ENCODE measurements at regions not wholly inside any gene's neighbourhood (a gene's known extent, or its start where the extent isn't known, plus 50 kb on each side); places are given as distances from the start of the nearest gene placed in this dataset.
"Not testable (repeated sequence)": the region's sequence is repeated elsewhere in the genome, so short reads cannot be mapped to it uniquely, and the experiment has no call there.

DNA sequence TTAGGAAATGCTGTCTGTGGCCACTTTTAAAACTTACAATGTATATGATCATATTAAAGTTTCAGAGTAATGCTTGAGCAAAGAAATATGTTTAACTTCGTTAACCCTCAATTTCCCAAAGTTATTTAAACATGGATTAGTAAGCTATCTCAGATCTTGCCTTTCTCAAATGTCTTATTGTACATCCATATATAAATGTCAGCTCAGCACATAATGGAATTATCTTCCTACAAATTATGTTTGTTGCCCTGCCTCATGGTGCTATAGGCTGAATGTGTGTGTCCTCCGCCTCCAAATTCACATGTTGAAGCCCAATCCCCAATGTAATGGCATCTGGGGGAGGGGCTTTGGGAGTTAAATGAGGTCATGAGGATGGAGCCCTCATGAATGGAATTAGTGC lies 200.3 kb downstream of the MINAR1 start:
- H3K36me3 ChIP-seq (ENCODE audit: control insufficient read depth, insufficient read depth, low read length) = no peaks in the 10 kb centered on the region
- WGBS, 2 experiments (ENCODE audit: insufficient coverage in 2 of 2) = 100% methylated on average over 1 of the region's 2 CpGs

DNA sequence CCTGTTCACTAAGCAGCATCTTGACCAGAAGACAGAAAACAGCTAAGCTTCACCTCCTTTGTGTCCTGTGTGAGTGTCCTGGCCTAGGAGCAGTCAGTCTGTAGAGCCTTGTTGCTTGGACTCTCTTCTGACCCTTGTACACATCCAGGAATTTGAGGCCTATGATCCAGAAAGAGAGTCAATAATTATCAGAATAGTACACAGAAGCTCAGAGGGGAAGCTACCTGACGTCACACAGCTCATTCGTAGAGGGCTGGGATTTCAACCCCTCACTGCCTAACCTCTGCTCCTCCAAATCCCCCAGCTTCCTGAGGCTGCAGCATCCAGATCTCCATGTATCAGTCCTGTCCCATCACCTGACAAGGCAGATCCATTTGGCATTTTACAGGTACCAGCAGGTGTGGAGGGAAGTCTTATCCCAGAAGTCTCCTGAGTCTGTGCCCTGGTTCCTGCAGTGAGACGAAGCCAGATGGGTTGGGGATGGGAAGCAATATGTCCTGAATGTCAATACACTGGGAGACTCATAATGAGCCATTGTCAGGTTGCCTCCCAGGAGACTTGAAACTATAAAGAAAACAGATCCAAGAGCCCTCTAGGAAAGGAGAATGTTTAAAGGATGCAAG lies 203.1 kb downstream of the MINAR1 start:
- Histone ChIP-seq H3K4me3 (ENCODE audit: extremely low read depth, insufficient read depth, low read length, poor library complexity, severe bottlenecking) (no peak overlapping the region), H3K36me3 (ENCODE audit: control insufficient read depth, insufficient read depth, low read length) (no peaks in the 10 kb centered on the region), H3K27ac (ENCODE audit: low read depth, low read length, severe bottlenecking) (no peak overlapping the region), H3K9me3 (ENCODE audit: control insufficient read depth, low read length) (no peaks in the 10 kb centered on the region), H3K4me1 (ENCODE audit: control insufficient read depth, insufficient read depth, low read length, poor library complexity, severe bottlenecking) (peaks cover 16% of the 10 kb centered on the region)
- 40 to 57% methylated on average over 3 of the region's 3 CpGs for WGBS, 2 experiments (ENCODE audit: insufficient coverage in 2 of 2)

More for the DNA sequence above, 200.3 kb downstream of the MINAR1 start:
- Histone ChIP-seq H3K4me3 (ENCODE audit: extremely low read depth, insufficient read depth, low read length, poor library complexity, severe bottlenecking) (no peak overlapping the region), H3K4me1 (ENCODE audit: control insufficient read depth, insufficient read depth, low read length, poor library complexity, severe bottlenecking) (peaks cover 9% of the 10 kb centered on the region), H3K27ac (ENCODE audit: low read depth, low read length, severe bottlenecking) (no peak overlapping the region), H3K9me3 (ENCODE audit: control insufficient read depth, low read length) (no peaks in the 10 kb centered on the region)

DNA sequence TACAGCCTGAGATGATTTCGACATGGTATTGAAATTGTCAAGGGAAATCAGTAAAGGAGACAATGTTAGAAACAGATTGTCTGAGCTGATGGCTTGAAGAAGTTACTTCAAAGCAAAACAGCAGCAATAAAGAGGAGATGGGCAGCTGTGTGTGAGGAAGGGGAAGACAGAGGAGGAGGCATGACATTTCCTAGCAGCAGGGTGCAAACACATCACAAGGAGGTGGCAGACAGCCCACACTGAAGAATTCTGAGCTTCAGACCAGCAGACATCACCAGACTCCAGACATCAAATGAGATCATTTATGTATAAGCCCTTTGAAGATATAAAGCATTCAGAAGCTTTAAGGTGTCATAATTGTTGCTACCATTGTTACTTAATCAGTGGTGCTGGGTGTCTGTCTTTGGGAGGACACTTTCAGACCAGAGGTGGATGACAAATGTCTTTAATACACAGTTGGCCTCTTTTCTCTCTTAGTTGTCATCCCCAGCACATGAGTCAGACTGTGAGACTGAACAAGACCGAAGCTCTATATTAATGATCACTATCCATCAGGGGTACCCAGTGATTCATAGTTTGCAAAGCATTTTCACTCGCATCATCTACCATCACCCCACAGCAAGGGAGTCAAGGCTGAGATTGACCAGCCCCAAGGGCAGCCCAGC lies 203.9 kb downstream of the MINAR1 start:
- no peak overlapping the region for H3K27ac ChIP-seq (ENCODE audit: low read depth, low read length, severe bottlenecking)
- H3K4me1 ChIP-seq (ENCODE audit: control insufficient read depth, insufficient read depth, low read length, poor library complexity, severe bottlenecking) = peaks cover 16% of the 10 kb centered on the region
- H3K4me3 ChIP-seq (ENCODE audit: extremely low read depth, insufficient read depth, low read length, poor library complexity, severe bottlenecking) = no peak overlapping the region
- H3K36me3 ChIP-seq (ENCODE audit: control insufficient read depth, insufficient read depth, low read length) = no peaks in the 10 kb centered on the region
- H3K9me3 ChIP-seq (ENCODE audit: control insufficient read depth, low read length) = no peaks in the 10 kb centered on the region
- WGBS, 2 experiments (ENCODE audit: insufficient coverage in 2 of 2) = 64 to 70% methylated on average over 1 to 3 of the region's 3 CpGs

DNA sequence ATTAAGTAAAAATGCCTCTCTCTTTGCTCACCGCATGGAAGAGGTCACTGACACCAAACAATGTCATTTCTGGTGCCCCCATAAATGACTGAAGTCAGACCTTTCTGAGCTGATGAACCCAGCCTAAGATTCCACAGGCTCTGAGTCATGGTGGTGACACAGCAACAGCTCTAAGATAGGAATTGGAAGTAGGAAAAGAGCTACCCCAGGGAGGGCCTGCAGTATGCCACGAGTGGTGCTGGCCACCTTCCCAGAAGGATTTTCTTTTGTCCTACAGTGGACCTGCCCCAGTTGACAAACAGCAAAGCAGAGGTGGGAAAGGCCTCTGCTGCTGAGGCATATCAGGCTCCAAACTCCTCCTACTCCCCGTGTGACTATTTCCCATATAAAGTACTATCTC lies 208.1 kb downstream of the MINAR1 start:
- H3K36me3 ChIP-seq (ENCODE audit: control insufficient read depth, insufficient read depth, low read length) = no peaks in the 10 kb centered on the region
- peaks cover 21% of the 10 kb centered on the region for H3K4me1 ChIP-seq (ENCODE audit: control insufficient read depth, insufficient read depth, low read length, poor library complexity, severe bottlenecking)
- H3K4me3 ChIP-seq (ENCODE audit: extremely low read depth, insufficient read depth, low read length, poor library complexity, severe bottlenecking) = no peak overlapping the region
- no peaks in the 10 kb centered on the region for H3K9me3 ChIP-seq (ENCODE audit: control insufficient read depth, low read length)
- 46 to 50% methylated on average over 2 of the region's 3 CpGs for WGBS, 2 experiments (ENCODE audit: insufficient coverage in 2 of 2)
- H3K27ac ChIP-seq (ENCODE audit: low read depth, low read length, severe bottlenecking) = peak overlapping the region; percentile 41

DNA sequence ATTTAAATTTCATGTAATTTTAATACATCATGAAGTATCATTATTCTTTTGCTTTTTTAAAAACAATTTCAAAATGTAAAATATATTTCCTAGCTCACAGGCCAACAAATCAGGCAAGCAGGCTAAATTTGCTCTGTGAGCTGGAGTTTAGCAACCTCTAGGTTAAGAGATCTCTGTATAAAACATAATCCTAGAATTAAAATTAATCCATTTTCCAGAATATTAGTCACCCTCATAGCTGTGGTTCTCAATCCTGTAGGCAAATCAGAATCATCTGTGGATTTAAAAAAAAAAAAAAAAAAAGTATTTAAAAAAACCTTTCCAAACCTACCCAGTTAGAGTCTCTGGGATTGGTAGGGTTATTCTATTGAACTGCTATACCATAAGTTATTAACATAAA lies 209.7 kb downstream of the MINAR1 start:
- Histone ChIP-seq H3K9me3 (ENCODE audit: control insufficient read depth, low read length) (no peaks in the 10 kb centered on the region), H3K4me3 (ENCODE audit: extremely low read depth, insufficient read depth, low read length, poor library complexity, severe bottlenecking) (no peak overlapping the region), H3K4me1 (ENCODE audit: control insufficient read depth, insufficient read depth, low read length, poor library complexity, severe bottlenecking) (peaks cover 11% of the 10 kb centered on the region), H3K27ac (ENCODE audit: low read depth, low read length, severe bottlenecking) (no peak overlapping the region), H3K36me3 (ENCODE audit: control insufficient read depth, insufficient read depth, low read length) (no peaks in the 10 kb centered on the region)

DNA sequence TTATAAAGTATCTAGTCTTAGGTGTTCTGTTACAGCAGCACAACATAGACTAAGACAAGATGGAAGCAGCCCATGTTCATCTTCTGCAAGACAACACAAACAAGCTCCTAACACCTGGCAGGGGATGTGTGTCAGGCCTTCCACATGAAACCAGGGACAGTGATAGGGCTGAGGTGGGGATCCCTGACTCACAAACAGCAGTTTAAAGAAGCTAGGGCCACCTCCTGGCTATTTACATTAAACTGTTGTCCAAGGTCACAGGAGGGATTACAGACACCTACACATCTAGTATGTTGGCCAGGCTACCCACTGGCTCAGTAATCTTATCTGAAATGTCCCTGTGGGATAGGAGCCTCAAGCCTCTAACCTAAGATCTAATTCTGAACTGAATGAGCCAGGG lies 211.3 kb downstream of the MINAR1 start:
- H3K4me1 ChIP-seq (ENCODE audit: control insufficient read depth, insufficient read depth, low read length, poor library complexity, severe bottlenecking) = peaks cover 11% of the 10 kb centered on the region
- H3K27ac ChIP-seq (ENCODE audit: low read depth, low read length, severe bottlenecking) = no peak overlapping the region
- no peaks in the 10 kb centered on the region for H3K36me3 ChIP-seq (ENCODE audit: control insufficient read depth, insufficient read depth, low read length)
- no peak overlapping the region for H3K4me3 ChIP-seq (ENCODE audit: extremely low read depth, insufficient read depth, low read length, poor library complexity, severe bottlenecking)
- H3K9me3 ChIP-seq (ENCODE audit: control insufficient read depth, low read length) = no peaks in the 10 kb centered on the region

DNA sequence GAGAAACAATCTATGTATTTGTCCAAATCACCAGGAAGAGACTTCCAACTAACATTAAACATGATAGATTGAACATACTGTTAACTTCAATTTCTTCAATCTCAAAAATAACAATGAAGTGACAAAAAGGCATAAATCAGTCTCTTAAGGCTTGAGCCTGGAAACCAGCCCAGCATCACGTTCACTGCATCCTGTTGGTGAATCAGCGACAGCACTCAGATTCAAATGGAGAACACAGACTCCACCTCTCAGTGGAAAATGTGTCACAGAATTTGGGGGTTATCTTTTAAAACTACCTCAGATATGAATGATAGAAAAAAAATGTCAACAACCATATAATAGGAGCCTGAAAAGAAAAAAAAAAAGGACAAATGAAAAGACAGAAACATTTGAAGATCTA lies 212.0 kb downstream of the MINAR1 start:
- H3K27ac ChIP-seq (ENCODE audit: low read depth, low read length, severe bottlenecking) = no peak overlapping the region
- H3K9me3 ChIP-seq (ENCODE audit: control insufficient read depth, low read length) = no peaks in the 10 kb centered on the region
- H3K4me3 ChIP-seq (ENCODE audit: extremely low read depth, insufficient read depth, low read length, poor library complexity, severe bottlenecking) = no peak overlapping the region
- peaks cover 11% of the 10 kb centered on the region for H3K4me1 ChIP-seq (ENCODE audit: control insufficient read depth, insufficient read depth, low read length, poor library complexity, severe bottlenecking)
- H3K36me3 ChIP-seq (ENCODE audit: control insufficient read depth, insufficient read depth, low read length) = no peaks in the 10 kb centered on the region
- WGBS, 2 experiments (ENCODE audit: insufficient coverage in 2 of 2) = 57 to 67% methylated on average over 1 to 2 of the region's 2 CpGs

DNA sequence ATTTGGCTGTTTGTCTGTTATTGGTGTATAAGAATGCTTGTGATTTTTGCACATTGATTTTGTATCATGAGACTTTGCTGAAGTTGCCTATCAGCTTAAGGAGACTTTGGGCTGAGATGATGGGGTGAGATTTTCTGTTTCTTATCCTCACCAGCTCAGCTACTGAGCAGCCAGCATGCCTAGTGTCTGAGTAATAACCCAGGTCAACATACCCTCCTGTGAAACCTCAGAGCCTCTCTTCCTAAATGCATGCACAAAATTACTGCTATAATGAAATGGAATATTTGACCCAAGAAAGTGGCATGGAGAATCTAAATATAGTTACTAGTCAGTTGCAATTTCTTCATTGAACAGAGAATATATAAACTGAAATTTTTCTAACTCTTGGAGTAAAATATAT lies 220.8 kb downstream of the MINAR1 start:
- not testable (repeated sequence) for H3K27ac ChIP-seq (ENCODE audit: low read depth, low read length, severe bottlenecking); H3K9me3 ChIP-seq (ENCODE audit: control insufficient read depth, low read length); H3K4me1 ChIP-seq (ENCODE audit: control insufficient read depth, insufficient read depth, low read length, poor library complexity, severe bottlenecking); H3K36me3 ChIP-seq (ENCODE audit: control insufficient read depth, insufficient read depth, low read length); H3K4me3 ChIP-seq (ENCODE audit: extremely low read depth, insufficient read depth, low read length, poor library complexity, severe bottlenecking)

DNA sequence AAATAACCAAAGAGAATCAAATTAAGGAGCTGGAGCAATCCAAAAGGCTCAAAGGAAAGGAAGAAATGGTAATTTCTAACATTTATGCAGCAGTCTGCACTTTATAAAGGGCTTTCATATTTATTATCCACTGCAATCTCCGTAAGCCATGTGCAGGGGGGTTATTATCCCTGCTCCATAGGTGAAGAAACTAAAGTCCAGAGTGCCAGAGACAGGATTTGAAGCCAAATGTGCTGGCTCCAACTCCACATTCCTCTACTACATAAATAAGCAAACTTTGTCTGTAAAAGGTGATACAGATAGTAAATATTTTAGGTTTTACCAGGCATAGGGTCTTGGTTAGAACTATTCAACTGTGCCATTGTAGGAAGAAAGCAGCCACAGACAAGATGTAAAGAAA lies 221.4 kb downstream of the MINAR1 start:
- Histone ChIP-seq H3K4me3 (ENCODE audit: extremely low read depth, insufficient read depth, low read length, poor library complexity, severe bottlenecking) (no peak overlapping the region), H3K9me3 (ENCODE audit: control insufficient read depth, low read length) (no peaks in the 10 kb centered on the region), H3K36me3 (ENCODE audit: control insufficient read depth, insufficient read depth, low read length) (no peaks in the 10 kb centered on the region), H3K27ac (ENCODE audit: low read depth, low read length, severe bottlenecking) (no peak overlapping the region), H3K4me1 (ENCODE audit: control insufficient read depth, insufficient read depth, low read length, poor library complexity, severe bottlenecking) (peaks cover 5% of the 10 kb centered on the region)
- no CpG with 5 or more reads among the region's 1 CpG for WGBS, 2 experiments (ENCODE audit: insufficient coverage in 2 of 2)

DNA sequence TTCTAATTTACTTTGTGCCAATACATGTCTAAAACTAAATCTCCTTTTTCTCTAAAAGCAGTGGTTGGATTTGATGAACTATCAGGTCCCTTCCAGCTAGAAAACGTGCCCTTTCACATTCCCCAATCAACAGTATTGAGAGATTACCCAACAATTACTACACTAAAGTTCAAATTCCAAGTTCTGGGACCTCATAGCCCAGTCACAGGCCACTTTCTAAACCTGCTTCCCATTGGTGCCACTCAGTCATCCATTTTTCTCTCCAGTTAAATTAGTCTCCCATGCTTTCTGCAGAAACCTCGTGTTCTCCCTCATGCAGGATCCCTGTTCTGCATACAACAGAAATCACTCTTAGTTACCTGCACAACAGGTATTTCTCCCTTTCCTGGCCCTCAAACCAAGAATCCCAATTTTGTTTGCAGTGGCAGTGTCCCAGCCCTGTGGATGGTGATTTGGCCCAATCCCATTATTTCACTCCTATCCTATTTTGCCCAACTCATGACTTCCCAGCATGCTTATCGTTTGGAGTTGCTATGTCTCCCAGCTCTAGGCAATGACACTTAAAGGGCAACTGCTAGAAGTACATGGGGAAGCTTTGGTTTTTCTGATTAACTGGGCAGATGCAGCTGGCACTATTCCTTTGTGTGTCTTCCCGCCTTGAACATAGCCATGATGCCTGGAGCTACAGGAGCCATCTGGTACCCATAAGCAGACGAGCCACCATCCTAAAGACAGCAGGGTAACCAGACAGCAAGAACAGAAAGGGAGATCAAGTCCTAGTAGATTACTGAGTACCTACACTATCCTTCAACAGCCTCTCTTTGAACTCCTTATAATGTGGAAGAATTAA lies 224.2 kb downstream of the MINAR1 start:
- Histone ChIP-seq H3K36me3 (ENCODE audit: control insufficient read depth, insufficient read depth, low read length) (no peaks in the 10 kb centered on the region), H3K27ac (ENCODE audit: low read depth, low read length, severe bottlenecking) (no peak overlapping the region), H3K4me3 (ENCODE audit: extremely low read depth, insufficient read depth, low read length, poor library complexity, severe bottlenecking) (no peak overlapping the region), H3K4me1 (ENCODE audit: control insufficient read depth, insufficient read depth, low read length, poor library complexity, severe bottlenecking) (peaks cover 5% of the 10 kb centered on the region), H3K9me3 (ENCODE audit: control insufficient read depth, low read length) (no peaks in the 10 kb centered on the region)
- WGBS, 2 experiments (ENCODE audit: insufficient coverage in 2 of 2) = 89 to 96% methylated on average over 3 to 4 of the region's 5 CpGs

DNA sequence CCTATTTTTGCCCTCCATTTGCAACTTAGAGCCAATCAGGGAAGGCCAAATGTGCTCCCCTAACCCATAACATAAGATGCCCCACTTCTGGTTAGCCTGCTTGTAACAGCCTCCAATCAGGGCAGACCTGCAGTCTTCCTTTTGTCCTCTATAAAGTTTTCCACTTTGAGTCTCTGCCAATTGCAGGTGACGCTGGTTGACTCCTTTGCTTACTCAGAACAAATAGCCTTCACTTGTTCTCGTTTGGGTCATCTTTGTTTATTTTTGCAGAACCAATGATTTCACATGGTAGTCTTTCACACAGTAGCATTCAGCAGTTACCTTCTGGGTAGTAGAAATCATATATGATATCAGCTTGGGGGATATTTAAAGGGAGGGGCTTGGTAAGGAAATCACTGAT lies 225.6 kb downstream of the MINAR1 start:
- no peak overlapping the region for H3K4me3 ChIP-seq (ENCODE audit: extremely low read depth, insufficient read depth, low read length, poor library complexity, severe bottlenecking)
- WGBS, 2 experiments (ENCODE audit: insufficient coverage in 2 of 2) = 85 to 100% methylated on average over 1 to 2 of the region's 2 CpGs
- H3K36me3 ChIP-seq (ENCODE audit: control insufficient read depth, insufficient read depth, low read length) = no peaks in the 10 kb centered on the region
- H3K27ac ChIP-seq (ENCODE audit: low read depth, low read length, severe bottlenecking) = no peak overlapping the region
- no peaks in the 10 kb centered on the region for H3K9me3 ChIP-seq (ENCODE audit: control insufficient read depth, low read length)
- peaks cover 5% of the 10 kb centered on the region for H3K4me1 ChIP-seq (ENCODE audit: control insufficient read depth, insufficient read depth, low read length, poor library complexity, severe bottlenecking)

All from mesodermal cell (in vitro differentiated cells).